Mononuclear cell (primary cell): ENCODE measurements at regions not wholly inside any gene's neighbourhood (a gene's known extent, or its start where the extent isn't known, plus 50 kb on each side); places are given as distances from the start of the nearest gene placed in this dataset.

Source experiments
- H3K27me3 ChIP-seq: 2 replicates; pipeline ENCODE4 v1.6.0; 2011; ENCODE audit warnings: low read length, control low read depth; ENCODE audit not compliant: insufficient read depth
- H3K4me1 ChIP-seq: 2 replicates; pipeline ENCODE4 v1.5.1; 2011; ENCODE audit warnings: mild to moderate bottlenecking, low read length, control low read depth; ENCODE audit not compliant: insufficient read depth
- H3K4me3 ChIP-seq: 2 replicates; pipeline ENCODE4 v1.5.1; 2011; ENCODE audit warnings: mild to moderate bottlenecking, low read length, moderate library complexity
- H3K9me3 ChIP-seq: 2 replicates; pipeline ENCODE4 v1.5.1; 2011; ENCODE audit warnings: low read depth, mild to moderate bottlenecking, control low read depth, low read length

GRCh38 chr14:71666571-71667145, 265.6 kb upstream of the RGS6 start:
- no peak overlapping the region for H3K4me3 ChIP-seq
- H3K4me1 ChIP-seq, result no peaks in the 10 kb centered on the region
- no peaks in the 10 kb centered on the region for H3K27me3 ChIP-seq
- no peaks in the 10 kb centered on the region for H3K9me3 ChIP-seq

- Histone ChIP-seq H3K27me3 (no peaks in the 10 kb centered on the region), H3K4me1 (no peaks in the 10 kb centered on the region), H3K4me3 (no peak overlapping the region), H3K9me3 (no peaks in the 10 kb centered on the region)
These were observed 263.9 kb upstream of the RGS6 start for GRCh38 chr14:71668186-71668912.

GRCh38 chr14:71672596-71672995, 259.6 kb upstream of the RGS6 start:
- H3K4me1 ChIP-seq, result no peaks in the 10 kb centered on the region
- no peak overlapping the region for H3K4me3 ChIP-seq
- H3K9me3 ChIP-seq, result no peaks in the 10 kb centered on the region
- H3K27me3 ChIP-seq, result no peaks in the 10 kb centered on the region

- Histone ChIP-seq H3K4me3 (no peak overlapping the region), H3K4me1 (no peaks in the 10 kb centered on the region), H3K27me3 (no peaks in the 10 kb centered on the region), H3K9me3 (no peaks in the 10 kb centered on the region)
These were observed 256.9 kb upstream of the RGS6 start for GRCh38 chr14:71675126-71675899.

GRCh38 chr14:71675900-71676287, 256.3 kb upstream of the RGS6 start:
- Histone ChIP-seq H3K4me1 (no peaks in the 10 kb centered on the region), H3K9me3 (no peaks in the 10 kb centered on the region), H3K27me3 (no peaks in the 10 kb centered on the region), H3K4me3 (no peak overlapping the region)

GRCh38 chr14:71680736-71681387, 251.4 kb upstream of the RGS6 start:
- no peaks in the 10 kb centered on the region for H3K9me3 ChIP-seq
- H3K27me3 ChIP-seq, result no peaks in the 10 kb centered on the region
- H3K4me1 ChIP-seq, result no peaks in the 10 kb centered on the region
- no peak overlapping the region for H3K4me3 ChIP-seq

GRCh38 chr14:71682337-71682736, 249.9 kb upstream of the RGS6 start:
- H3K9me3 ChIP-seq, result no peaks in the 10 kb centered on the region
- H3K4me1 ChIP-seq, result no peaks in the 10 kb centered on the region
- H3K4me3 ChIP-seq, result no peak overlapping the region
- no peaks in the 10 kb centered on the region for H3K27me3 ChIP-seq

GRCh38 chr14:71684323-71684722, 247.9 kb upstream of the RGS6 start:
- Histone ChIP-seq H3K27me3 (no peaks in the 10 kb centered on the region), H3K4me1 (no peaks in the 10 kb centered on the region), H3K9me3 (no peaks in the 10 kb centered on the region), H3K4me3 (no peak overlapping the region)

- Histone ChIP-seq H3K27me3 (no peaks in the 10 kb centered on the region), H3K9me3 (no peaks in the 10 kb centered on the region), H3K4me3 (no peak overlapping the region), H3K4me1 (no peaks in the 10 kb centered on the region)
These were observed 245.6 kb upstream of the RGS6 start for GRCh38 chr14:71686677-71687076.

GRCh38 chr14:71687166-71687831, 244.9 kb upstream of the RGS6 start:
- H3K4me3 ChIP-seq, result no peak overlapping the region
- no peaks in the 10 kb centered on the region for H3K9me3 ChIP-seq
- H3K4me1 ChIP-seq, result no peaks in the 10 kb centered on the region
- H3K27me3 ChIP-seq, result no peaks in the 10 kb centered on the region

GRCh38 chr14:71688576-71688975, 243.7 kb upstream of the RGS6 start:
- Histone ChIP-seq H3K4me3 (no peak overlapping the region), H3K9me3 (no peaks in the 10 kb centered on the region), H3K27me3 (no peaks in the 10 kb centered on the region), H3K4me1 (no peaks in the 10 kb centered on the region)

GRCh38 chr14:71690478-71690877, 241.8 kb upstream of the RGS6 start:
- Histone ChIP-seq H3K4me1 (no peaks in the 10 kb centered on the region), H3K9me3 (no peaks in the 10 kb centered on the region), H3K27me3 (no peaks in the 10 kb centered on the region), H3K4me3 (no peak overlapping the region)

GRCh38 chr14:71692496-71692895, 239.7 kb upstream of the RGS6 start:
- no peak overlapping the region for H3K4me3 ChIP-seq
- no peaks in the 10 kb centered on the region for H3K27me3 ChIP-seq
- H3K4me1 ChIP-seq, result no peaks in the 10 kb centered on the region
- no peaks in the 10 kb centered on the region for H3K9me3 ChIP-seq

- H3K4me1 ChIP-seq, result no peaks in the 10 kb centered on the region
- no peaks in the 10 kb centered on the region for H3K9me3 ChIP-seq
- no peaks in the 10 kb centered on the region for H3K27me3 ChIP-seq
- no peak overlapping the region for H3K4me3 ChIP-seq
These were observed 238.8 kb upstream of the RGS6 start for GRCh38 chr14:71693381-71693780.
